ENCODE measurements at regions not wholly inside any gene's neighbourhood (a gene's known extent, or its start where the extent isn't known, plus 50 kb on each side); places are given as distances from the start of the nearest gene placed in this dataset.

DNA sequence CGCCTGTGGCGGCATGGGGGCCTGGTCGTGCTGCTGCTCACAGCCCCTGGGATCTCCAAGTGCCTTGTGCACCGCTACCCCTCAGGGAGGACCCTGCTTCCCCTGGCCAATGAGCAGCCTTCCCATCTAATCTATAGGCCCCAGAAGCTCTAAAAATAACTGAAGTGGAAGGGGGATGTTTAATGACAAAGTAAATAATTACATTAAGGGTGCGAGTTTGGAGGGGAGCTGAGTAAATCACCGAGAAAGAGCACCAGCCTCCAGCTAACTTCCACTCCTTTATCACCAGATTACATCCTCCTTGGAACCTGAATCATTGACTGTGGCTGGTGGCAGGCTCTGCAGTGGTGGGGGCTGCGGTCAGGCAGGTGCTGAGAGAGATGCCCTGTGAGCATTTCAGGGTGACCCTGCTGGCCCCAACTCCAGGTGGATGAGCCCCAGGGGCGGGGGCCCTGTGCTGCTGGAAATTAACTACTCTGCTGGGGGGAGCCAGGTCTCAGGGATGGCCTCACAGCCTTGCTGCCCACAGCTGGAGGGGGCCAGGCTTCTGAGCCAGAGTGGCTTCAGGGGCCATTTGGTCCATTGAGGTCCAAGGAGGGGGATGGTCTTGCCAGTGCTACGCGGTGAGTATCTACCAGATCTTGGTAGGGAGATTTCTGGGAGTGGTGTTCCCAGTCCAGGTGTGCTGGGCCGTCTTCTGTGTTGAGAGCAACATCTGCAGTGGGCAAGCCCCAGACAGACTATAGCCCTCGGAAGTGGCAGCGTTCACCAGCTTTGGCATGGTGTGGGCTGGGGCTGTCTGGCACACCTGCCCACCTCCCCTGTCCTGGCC lies 74.2 kb downstream of the GLI2 start:
- no peak for DNase-seq

DNA sequence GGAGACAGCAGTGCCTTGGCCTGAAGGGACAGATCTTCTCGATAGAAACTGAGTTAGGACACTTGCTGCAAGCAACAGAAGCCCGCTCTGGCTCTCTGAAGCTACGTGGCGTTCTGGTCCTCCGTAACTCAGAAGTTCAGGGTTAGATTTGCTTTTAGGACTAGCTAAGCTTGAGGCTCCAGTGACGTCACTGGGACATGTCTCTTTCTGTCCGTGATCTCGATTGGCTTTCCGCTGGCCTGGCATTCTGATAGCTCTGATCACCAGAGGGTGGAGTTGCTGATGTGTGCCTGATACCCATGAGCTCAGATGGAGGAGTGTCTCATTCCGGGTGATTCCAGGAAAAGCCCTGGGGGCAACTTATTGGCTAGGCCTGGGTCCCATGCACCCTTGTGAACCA lies 75.0 kb downstream of the GLI2 start:
- DNase-seq: no peak

DNA sequence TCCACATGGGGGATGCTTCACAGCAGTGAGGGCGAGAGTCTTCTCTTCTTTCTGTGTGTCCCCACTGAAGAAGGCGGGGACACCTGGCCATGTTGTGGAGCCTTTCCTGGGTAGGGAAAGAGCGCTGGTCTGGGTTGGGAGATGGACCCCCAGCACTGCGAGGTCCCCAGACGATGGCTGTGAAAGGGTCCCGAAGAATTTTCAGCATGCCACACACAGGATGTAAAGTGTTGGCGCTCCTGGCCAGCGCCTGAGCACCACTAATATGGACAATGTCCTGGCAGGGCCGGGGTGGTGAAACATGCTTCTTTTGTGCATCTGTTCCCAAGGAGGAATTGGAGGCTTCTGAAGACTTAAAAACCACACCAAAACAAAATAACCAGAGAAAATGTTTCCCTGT lies 77.2 kb downstream of the GLI2 start:
- DNase-seq: no peak

DNA sequence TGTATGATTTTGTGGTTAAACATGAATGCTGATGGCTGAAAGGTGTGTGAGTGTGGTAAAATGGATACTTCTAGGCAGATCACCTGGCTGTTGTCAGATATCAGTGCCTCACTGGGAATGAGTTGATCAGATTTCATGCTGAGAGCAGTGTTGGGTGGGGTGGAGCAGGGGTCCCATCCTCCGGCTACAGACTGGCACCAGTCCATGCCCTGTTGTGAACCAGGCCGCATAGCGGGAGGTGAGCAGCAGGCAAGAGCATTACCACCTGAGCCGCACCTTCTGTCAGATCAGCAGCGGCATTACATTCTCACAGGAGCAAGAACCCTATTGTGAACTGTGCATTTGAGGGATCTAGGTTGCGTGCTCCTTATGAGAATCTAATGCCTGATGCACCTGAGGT lies 78.7 kb downstream of the GLI2 start:
- DNase-seq: no peak

GRCh38 chr2:120815292-120815691 lies 79.6 kb downstream of the GLI2 start:
- DNase-seq: no peak

- DNase-seq: no peak
Observed at GRCh38 chr2:120817136-120817955, 81.7 kb downstream of the GLI2 start.

DNA sequence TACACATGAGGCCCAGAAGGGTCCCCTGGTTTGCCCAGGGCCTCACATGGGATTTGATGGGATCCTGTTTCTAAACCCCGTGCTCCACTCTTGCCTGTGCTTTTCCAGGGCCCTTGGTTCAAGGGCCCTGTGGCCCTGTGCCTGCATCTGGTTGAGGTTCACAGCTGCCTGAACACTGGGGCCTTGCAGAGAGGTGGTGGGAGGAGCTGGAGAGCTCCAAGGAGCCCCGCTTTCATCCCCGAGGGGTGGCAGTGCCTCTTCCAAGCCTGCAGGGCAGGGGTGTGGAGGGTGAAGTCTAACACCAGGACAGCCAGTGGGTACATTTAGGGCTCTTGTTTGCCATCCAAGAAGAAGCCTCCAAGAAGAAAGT lies 82.3 kb downstream of the GLI2 start:
- no peak for DNase-seq

GRCh38 chr2:120818441-120818920 lies 82.8 kb downstream of the GLI2 start:
- no peak for DNase-seq

- no peak for DNase-seq
Observed at GRCh38 chr2:120819720-120820210, 84.1 kb downstream of the GLI2 start.

DNA sequence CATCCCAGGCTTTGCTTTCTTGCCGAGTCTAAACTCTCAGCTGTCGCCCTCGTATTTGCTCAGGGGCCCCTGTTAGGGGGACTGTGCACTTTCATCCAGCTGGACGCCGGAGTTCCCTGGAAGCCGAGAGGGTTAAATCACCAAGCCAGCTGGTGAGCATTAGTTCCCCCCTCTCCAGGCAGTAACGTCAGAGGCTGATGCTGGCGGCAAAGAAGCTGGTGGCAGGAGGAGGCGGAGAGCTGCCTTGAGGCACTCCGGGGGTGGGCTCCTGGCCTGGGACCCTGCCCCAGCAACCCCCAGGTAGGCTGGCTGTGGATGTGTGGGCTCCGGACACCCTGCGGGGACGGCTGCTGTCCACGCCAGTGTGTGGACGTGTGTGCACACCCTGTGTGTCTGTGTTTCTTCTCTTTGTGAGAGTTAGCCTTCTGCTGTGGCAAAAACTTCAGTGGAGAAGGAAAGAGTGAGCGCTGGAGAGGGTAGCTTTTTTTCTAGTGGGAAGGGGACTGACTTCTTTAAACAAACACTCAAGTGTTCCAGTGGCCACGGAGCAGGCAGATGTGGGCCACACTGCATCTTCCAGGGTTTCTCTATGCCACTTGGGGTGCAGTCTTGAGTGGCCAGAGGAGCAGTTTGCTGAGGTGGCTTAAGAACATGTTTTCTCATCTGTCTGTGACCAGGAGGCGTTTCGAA lies 84.7 kb downstream of the GLI2 start:
- no peak for DNase-seq

- DNase-seq: no peak
Observed at GRCh38 chr2:120820953-120821279, 85.2 kb downstream of the GLI2 start.

- no peak for DNase-seq
Observed at GRCh38 chr2:120821446-120822160, 85.9 kb downstream of the GLI2 start.

DNA sequence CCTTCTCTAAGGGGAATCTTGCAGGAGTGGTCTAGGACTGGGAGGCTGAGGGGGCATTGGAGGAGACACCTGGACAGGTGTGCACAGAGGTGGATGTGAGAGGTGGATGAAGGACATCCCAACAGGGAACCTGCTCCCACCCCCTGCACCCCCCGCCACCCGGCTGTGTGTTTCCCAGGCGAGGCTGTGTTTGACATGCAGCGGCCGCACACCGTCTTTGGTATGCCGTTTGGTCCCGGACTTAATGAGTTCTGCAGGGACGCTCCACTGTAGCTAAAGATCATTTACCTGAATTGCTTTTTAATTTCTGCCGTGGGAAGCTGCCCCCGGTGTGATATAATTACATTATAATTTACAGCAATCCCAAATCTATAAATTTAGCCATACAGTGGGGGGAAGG lies 87.3 kb downstream of the GLI2 start:
- no peak for DNase-seq

DNA sequence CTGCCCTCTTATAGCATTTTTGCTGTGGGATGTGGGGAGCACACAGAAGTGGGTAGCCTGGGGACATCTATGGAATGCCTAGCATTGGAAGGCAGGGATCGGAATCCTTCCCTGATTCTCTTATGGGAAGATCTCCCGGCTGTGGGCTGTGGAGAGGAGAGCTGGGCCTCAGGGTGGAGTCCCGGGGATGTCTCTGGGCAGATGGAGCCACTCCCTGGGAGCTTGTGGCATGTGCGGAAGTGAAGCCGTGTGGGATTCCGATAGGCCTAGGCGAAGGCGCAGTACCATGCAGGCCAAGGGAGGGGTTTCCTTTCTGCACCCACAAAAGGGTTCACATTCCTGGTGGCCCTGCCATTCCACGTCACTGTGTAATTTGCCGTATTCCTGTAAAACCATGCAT lies 87.9 kb downstream of the GLI2 start:
- no peak for DNase-seq

DNA sequence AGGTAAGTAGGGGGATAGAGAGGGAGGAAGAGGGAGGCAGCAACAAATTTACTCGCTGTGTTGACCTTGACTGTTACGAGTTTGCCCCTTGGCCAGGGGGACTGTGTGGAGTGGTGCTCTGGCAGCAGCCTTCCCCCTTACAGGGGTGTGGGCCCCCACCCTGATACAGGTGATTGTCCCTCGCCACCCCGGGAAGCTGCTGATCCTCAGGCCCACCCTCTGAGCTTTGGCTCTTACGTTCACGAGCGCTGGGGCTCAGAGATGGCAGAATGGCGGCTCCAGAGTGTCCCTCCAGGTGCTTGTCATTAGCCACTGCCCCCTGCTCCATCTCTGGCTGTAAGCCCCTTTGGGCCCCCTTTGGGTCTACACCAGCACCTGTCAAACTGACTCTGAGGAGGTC lies 88.6 kb downstream of the GLI2 start:
- no peak for DNase-seq

GRCh38 chr2:120825370-120826259 lies 89.9 kb downstream of the GLI2 start:
- DNase-seq: no peak

GRCh38 chr2:120826260-120826648 lies 90.6 kb downstream of the GLI2 start:
- DNase-seq: no peak

- no peak for DNase-seq
Observed at GRCh38 chr2:120826716-120827410, 91.2 kb downstream of the GLI2 start.

GRCh38 chr2:120828066-120828465 lies 92.4 kb downstream of the GLI2 start:
- no peak for DNase-seq

DNA sequence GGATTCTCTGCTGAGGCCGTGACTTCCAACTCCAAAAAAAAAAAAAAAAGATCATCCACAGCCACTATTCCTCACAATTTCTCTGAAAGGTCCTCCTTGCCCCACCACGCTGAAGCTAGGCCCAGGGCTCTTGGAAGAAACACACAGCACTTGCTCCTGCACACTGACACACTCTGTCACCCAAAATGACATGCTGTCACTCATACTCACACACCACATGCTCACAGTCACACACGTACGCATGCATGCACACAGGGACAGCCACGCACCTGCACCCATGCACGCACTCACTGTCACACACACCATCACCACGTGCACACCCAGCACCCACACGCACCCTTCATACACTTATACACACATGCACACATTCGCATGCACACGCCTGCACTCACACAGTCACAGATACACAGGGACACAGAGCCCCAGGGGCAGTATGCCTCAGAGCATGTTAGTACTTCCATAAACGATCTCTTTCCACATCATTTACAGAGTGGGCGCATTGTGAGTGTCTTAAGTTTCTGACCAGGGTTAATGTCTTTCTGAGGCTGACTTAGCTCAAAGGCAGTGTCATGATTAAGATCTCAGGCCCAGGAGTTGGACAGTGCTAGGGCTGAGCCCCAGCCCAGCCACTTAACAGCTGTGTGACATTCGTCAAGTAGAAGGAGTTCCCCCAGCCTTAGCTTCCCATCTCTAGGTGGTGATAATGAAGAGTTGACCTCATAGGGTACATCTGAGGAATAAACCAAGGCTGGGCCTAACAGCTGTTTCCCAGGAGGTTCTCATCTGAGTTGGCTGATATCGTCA lies 93.4 kb downstream of the GLI2 start:
- DNase-seq: no peak

Measured in hematopoietic multipotent progenitor cell treated with erythropoietin and hydrocortisone succinate and interleukin-3 and kit ligand, for 8 days (in vitro differentiated cells).